ENCODE measurements at regions not wholly inside any gene's neighbourhood (a gene's known extent, or its start where the extent isn't known, plus 50 kb on each side); places are given as distances from the start of the nearest gene placed in this dataset.

DNA sequence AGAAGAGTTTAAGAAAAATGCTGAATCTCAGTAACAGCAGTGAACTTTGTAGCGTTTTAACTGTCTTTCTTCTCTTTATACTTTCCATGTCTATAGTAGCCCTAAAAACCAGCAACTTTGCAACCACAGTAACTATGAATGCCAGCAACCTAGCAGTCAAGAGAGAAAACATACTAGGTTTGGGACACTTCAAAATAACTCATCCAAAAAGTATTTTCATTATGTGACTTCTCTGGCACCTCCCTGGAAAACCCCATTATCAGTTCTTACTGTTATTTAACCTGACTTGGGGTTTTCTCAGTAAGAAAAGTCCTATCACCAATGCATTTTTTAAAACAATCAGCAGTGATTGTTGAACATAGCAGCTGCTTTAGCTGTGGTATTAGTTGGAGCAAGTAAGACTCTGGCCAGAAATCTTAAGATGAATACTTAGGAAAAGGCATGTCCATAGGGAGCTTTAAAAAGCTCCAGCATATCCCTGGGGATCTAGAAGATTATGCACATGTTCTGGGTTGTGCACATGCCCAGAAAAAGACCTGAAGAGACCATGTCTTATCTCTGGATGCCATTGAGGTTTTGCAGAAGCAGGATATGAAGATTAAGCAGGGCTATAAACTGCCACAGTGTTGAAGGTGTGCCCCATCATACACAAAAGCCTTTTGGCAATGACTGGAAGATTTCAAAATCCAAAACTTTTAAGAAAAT, 411.3 kb downstream of the CMPK2 start:
- H3K36me3 Mint-ChIP-seq (ENCODE audit: low read depth): no peaks in the 10 kb centered on the region
- ChIA-PET POLR2A (no interaction called here), CTCF (no interaction called here)

GRCh38 chr2:6459138-6459537, 406.6 kb downstream of the CMPK2 start:
- Mint-ChIP-seq H3K27ac (no peak overlapping the region), H3K36me3 (ENCODE audit: low read depth) (no peaks in the 10 kb centered on the region), H3K4me3 (no peak overlapping the region), H3K9me3 (ENCODE audit: insufficient read depth) (no peaks in the 10 kb centered on the region), H3K4me1 (ENCODE audit: low read depth) (no peaks in the 10 kb centered on the region), H3K27me3 (ENCODE audit: low read depth) (no peaks in the 10 kb centered on the region)
- ChIA-PET POLR2A (no interaction called here), CTCF (no interaction called here)
- ATAC-seq (no peak), DNase-seq (no peak)

More for the DNA sequence above, 411.3 kb downstream of the CMPK2 start:
- H3K4me1 Mint-ChIP-seq (ENCODE audit: low read depth): no peaks in the 10 kb centered on the region
- ATAC-seq: no peak
- H3K4me3 Mint-ChIP-seq: no peak overlapping the region
- H3K27me3 Mint-ChIP-seq (ENCODE audit: low read depth): no peaks in the 10 kb centered on the region
- no peaks in the 10 kb centered on the region for H3K9me3 Mint-ChIP-seq (ENCODE audit: insufficient read depth)
- H3K27ac Mint-ChIP-seq: no peak overlapping the region
- no peak for DNase-seq

- Mint-ChIP-seq H3K9me3 (ENCODE audit: insufficient read depth) (no peaks in the 10 kb centered on the region), H3K4me1 (ENCODE audit: low read depth) (peaks cover 2% of the 10 kb centered on the region), H3K4me3 (no peak overlapping the region), H3K36me3 (ENCODE audit: low read depth) (no peaks in the 10 kb centered on the region), H3K27ac (no peak overlapping the region), H3K27me3 (ENCODE audit: low read depth) (peaks cover 2% of the 10 kb centered on the region)
- POLR2A ChIA-PET: no interaction called here
- CTCF ChIA-PET: no interaction called here
- DNase-seq (no peak), ATAC-seq (no peak)
Measured at GRCh38 chr2:6470518-6470917, 395.2 kb downstream of the CMPK2 start.

DNA sequence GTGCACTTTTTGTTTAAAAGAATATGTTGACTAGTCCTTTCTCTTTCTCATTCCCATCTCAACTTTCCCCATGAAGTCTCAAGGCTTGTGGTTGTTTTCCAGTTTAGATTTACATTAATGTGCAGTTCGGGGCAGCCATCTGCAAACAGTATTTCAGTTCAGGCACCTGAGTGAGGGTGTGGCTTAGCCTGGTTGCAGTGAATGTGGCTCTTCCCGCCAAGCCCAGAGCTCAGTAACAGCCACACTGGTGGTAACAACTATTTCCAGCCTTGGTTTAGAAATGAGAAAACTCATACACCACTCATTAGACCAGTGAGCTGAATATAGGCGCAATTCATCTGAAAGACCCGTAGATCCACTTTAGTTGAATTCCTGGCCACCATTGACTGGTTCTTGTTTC, 394.3 kb downstream of the CMPK2 start:
- H3K9me3 Mint-ChIP-seq (ENCODE audit: insufficient read depth): no peaks in the 10 kb centered on the region
- no peak for ATAC-seq
- POLR2A ChIA-PET: no interaction called here
- no peaks in the 10 kb centered on the region for H3K27me3 Mint-ChIP-seq (ENCODE audit: low read depth)
- no peak for DNase-seq
- CTCF ChIA-PET: no interaction called here
- H3K4me3 Mint-ChIP-seq: no peak overlapping the region
- H3K36me3 Mint-ChIP-seq (ENCODE audit: low read depth): no peaks in the 10 kb centered on the region
- H3K27ac Mint-ChIP-seq: no peak overlapping the region
- no peaks in the 10 kb centered on the region for H3K4me1 Mint-ChIP-seq (ENCODE audit: low read depth)

DNA sequence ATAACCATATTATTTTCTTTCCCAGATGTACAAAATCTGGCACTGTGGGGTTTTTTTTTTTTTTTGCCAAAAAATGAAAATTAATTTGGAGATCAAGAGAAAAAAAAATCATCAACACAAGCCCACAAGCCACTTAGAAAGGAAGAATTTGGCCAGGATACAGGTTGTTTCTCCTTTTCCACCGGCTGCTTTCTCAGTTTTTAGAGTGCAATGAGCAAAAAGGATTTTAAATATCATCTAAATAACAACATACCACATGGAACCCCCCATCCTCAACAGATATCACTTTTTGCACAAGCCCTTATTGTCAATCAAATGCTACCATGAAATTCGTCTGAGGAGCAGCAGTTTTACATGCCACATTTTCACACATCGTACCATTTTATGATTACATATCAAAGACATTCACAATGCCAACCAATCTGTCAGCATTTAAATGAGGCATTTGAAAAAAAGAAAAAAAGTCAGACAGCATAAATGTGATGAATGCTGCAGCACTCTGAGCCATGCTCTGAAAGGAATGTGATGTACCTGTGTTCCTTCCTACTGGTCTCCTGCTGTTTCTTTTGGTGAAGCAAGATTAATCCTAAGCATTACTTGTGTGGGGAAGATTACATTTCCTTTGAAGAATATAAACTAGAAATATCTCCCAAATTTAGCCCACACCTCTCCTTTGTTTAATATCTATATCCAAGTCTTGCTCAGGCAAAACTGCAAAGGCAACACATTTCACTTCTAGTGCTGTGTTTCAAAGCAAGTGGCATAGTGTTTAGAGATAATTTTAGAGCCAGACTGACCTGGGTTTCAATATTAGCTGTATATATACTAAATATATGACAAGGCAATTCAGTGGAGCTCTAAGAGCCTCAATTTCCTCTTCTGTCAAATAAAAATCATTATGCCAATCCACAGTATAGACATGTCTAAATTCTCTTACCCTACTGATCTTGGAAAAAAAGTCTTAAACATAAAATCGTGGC, 391.3 kb downstream of the CMPK2 start:
- Mint-ChIP-seq H3K27me3 (ENCODE audit: low read depth) (no peaks in the 10 kb centered on the region), H3K4me1 (ENCODE audit: low read depth) (no peaks in the 10 kb centered on the region), H3K9me3 (ENCODE audit: insufficient read depth) (no peaks in the 10 kb centered on the region), H3K36me3 (ENCODE audit: low read depth) (no peaks in the 10 kb centered on the region), H3K4me3 (no peak overlapping the region), H3K27ac (no peak overlapping the region)
- ChIA-PET CTCF (no interaction called here), POLR2A (no interaction called here)
- no peak for DNase-seq
- no peak for ATAC-seq

DNA sequence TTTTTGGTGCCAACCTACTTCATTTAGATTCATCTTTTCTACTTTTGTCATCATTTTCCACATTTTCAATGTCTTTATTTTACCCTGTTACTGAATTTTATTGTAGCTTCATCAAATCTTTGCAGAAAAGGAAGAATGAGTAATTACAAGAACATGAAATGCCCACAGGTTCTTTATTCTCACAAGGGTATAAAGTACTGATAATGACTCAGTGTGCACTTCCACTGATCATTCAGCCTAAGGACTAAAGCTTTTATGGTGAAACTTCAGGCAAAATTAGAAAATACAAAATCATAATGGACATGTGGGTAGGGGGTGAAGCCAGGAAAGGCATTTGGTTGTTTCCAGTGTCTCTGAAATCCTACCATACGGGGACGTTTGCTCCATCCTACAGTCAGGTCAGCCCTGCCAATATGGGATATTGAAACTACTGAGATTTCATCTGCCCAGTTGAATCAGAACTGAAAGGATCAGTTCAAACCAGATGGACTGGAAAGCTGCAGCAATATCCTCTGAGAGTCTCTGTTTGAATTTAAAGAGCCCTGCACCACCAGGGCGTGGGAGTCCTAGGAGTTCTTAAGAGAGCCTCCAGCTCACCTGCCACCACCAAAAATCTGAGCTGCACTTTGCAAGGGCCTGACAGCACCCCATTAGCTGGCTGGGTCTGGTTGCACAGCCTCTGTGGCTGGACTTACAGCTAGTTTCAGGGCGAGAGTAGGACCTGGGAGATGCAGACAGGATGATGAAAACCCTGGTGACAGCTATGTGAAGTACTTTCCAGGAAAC, 390.4 kb downstream of the CMPK2 start:
- Mint-ChIP-seq H3K27me3 (ENCODE audit: low read depth) (no peaks in the 10 kb centered on the region), H3K4me1 (ENCODE audit: low read depth) (no peaks in the 10 kb centered on the region), H3K4me3 (no peak overlapping the region), H3K27ac (no peak overlapping the region), H3K36me3 (ENCODE audit: low read depth) (no peaks in the 10 kb centered on the region), H3K9me3 (ENCODE audit: insufficient read depth) (no peaks in the 10 kb centered on the region)
- ChIA-PET CTCF (no interaction called here), POLR2A (interaction anchor here (0.6 kb wide), 1 partner anchor 266 kb away, joined by 3 read pairs; no protein-coding TSS in a partner anchor)
- ATAC-seq (no peak), DNase-seq (no peak)

GRCh38 chr2:6480514-6480913, 385.2 kb downstream of the CMPK2 start:
- no peaks in the 10 kb centered on the region for H3K4me1 Mint-ChIP-seq (ENCODE audit: low read depth)

GRCh38 chr2:6482256-6482655, 383.5 kb downstream of the CMPK2 start:
- DNase-seq (no peak), ATAC-seq (no peak)
- Mint-ChIP-seq H3K36me3 (ENCODE audit: low read depth) (no peaks in the 10 kb centered on the region), H3K4me1 (ENCODE audit: low read depth) (no peaks in the 10 kb centered on the region), H3K4me3 (no peak overlapping the region), H3K27me3 (ENCODE audit: low read depth) (no peaks in the 10 kb centered on the region), H3K27ac (no peak overlapping the region), H3K9me3 (ENCODE audit: insufficient read depth) (no peaks in the 10 kb centered on the region)
- CTCF ChIA-PET: no interaction called here
- POLR2A ChIA-PET: no interaction called here

More at GRCh38 chr2:6480514-6480913, 385.2 kb downstream of the CMPK2 start:
- Mint-ChIP-seq H3K27ac (no peak overlapping the region), H3K27me3 (ENCODE audit: low read depth) (no peaks in the 10 kb centered on the region), H3K36me3 (ENCODE audit: low read depth) (no peaks in the 10 kb centered on the region), H3K9me3 (ENCODE audit: insufficient read depth) (no peaks in the 10 kb centered on the region), H3K4me3 (no peak overlapping the region)
- ATAC-seq: no peak
- no peak for DNase-seq
- POLR2A ChIA-PET: no interaction called here
- CTCF ChIA-PET: no interaction called here

DNA sequence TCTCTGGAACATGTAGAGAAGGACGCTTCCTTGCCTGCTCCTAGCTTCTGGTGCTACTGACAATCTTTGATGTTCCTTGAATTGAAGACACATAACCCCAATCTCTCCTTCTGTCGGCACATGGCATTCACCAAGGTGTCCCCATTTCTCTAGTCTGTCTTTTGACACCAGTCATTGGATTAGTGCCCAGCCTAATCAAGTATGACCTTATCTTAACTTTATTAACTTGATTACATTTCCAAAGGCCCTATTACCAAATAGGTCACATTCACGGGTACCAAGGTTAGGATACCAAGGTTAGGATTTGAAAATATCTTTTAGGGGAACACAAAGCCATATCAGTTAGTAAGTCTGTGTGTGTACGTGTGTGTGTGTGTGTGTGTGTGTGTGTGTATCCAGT, 377.9 kb downstream of the CMPK2 start:
- Mint-ChIP-seq H3K4me3 (no peak overlapping the region), H3K4me1 (ENCODE audit: low read depth) (no peaks in the 10 kb centered on the region), H3K27ac (no peak overlapping the region), H3K36me3 (ENCODE audit: low read depth) (no peaks in the 10 kb centered on the region), H3K9me3 (ENCODE audit: insufficient read depth) (no peaks in the 10 kb centered on the region), H3K27me3 (ENCODE audit: low read depth) (no peaks in the 10 kb centered on the region)
- ATAC-seq (no peak), DNase-seq (no peak)
- CTCF ChIA-PET: no interaction called here
- POLR2A ChIA-PET: no interaction called here

DNA sequence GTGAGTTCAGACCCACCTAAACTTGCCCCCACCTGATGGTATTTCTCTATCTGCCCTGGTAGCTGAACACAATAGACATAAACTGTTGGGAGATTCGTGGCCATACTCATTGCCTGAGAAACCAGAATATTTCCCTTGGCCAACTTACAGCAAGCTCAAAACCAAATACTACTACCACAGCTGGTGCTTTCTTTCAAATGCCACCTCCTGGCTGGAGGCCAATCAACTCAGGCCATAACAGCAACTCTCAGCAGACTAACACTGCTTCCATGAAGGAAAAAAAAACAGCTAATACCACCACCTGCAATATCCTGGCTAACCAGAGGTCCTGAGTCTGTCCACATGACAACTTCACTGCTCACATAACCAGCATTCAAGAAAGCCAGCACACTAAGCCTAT, 373.1 kb downstream of the CMPK2 start:
- POLR2A ChIA-PET: no interaction called here
- ATAC-seq (no peak), DNase-seq (no peak)
- CTCF ChIA-PET: no interaction called here
- Mint-ChIP-seq H3K27ac (no peak overlapping the region), H3K9me3 (ENCODE audit: insufficient read depth) (no peaks in the 10 kb centered on the region), H3K27me3 (ENCODE audit: low read depth) (no peaks in the 10 kb centered on the region), H3K36me3 (ENCODE audit: low read depth) (no peaks in the 10 kb centered on the region), H3K4me3 (no peak overlapping the region), H3K4me1 (ENCODE audit: low read depth) (no peaks in the 10 kb centered on the region)

GRCh38 chr2:6493266-6493665, 372.4 kb downstream of the CMPK2 start:
- Mint-ChIP-seq H3K27me3 (ENCODE audit: low read depth) (no peaks in the 10 kb centered on the region), H3K4me3 (no peak overlapping the region), H3K27ac (no peak overlapping the region), H3K36me3 (ENCODE audit: low read depth) (no peaks in the 10 kb centered on the region), H3K9me3 (ENCODE audit: insufficient read depth) (no peaks in the 10 kb centered on the region), H3K4me1 (ENCODE audit: low read depth) (no peaks in the 10 kb centered on the region)
- ChIA-PET POLR2A (no interaction called here), CTCF (no interaction called here)
- no peak for DNase-seq
- ATAC-seq: no peak

DNA sequence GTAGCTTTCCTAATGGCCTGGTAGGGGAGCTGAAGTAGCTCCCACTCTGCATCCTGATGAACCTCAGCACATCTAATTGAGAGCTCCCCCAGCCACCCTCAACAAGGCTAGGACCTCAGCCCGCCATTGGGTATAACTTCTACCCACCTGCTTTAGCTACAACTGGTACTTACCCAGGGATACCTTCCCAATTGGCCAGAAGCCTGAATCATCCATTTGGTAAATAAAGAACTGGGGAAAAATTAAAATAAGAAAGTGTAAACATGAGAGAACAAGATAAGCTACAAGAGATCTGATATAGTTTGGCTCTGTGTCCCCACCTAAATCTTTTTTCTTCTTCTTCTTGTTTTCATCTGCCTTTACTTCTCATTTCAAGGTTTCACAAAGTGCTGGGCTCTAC, 372.0 kb downstream of the CMPK2 start:
- Mint-ChIP-seq H3K4me3 (no peak overlapping the region), H3K4me1 (ENCODE audit: low read depth) (no peaks in the 10 kb centered on the region), H3K27ac (no peak overlapping the region), H3K9me3 (ENCODE audit: insufficient read depth) (no peaks in the 10 kb centered on the region), H3K36me3 (ENCODE audit: low read depth) (no peaks in the 10 kb centered on the region), H3K27me3 (ENCODE audit: low read depth) (no peaks in the 10 kb centered on the region)
- CTCF ChIA-PET: no interaction called here
- no peak for ATAC-seq
- POLR2A ChIA-PET: no interaction called here
- DNase-seq: no peak

Data from activated CD8-positive, alpha-beta T cell treated with anti-CD3 and anti-CD28 coated beads, Interleukin-2, amount 10 ng/mL, durations not matched to agents 7 days and 5 days (primary cell).